Astrocyte (in vitro differentiated cells and primary cell): ENCODE measurements at regions not wholly inside any gene's neighbourhood (a gene's known extent, or its start where the extent isn't known, plus 50 kb on each side); places are given as distances from the start of the nearest gene placed in this dataset.

Experiments
- DNase-seq: peaks from one replicate; pipeline ENCODE4 v3.0.0-alpha.2; 2010; ENCODE audit warnings: low read depth
- FAIRE-seq: peaks from 2 replicates; lab custom pipeline; 2011; peaks lifted over from hg19 to GRCh38; lab: Jason Lieb, UNC
- H2AFZ ChIP-seq: 2 replicates; pipeline ENCODE4 v1.6.0; 2012; ENCODE audit warnings: low read depth, low read length, inconsistent platforms
- H3K27ac ChIP-seq: 2 replicates; pipeline ENCODE4 v1.5.1; 2011; ENCODE audit warnings: low read depth, low read length, inconsistent platforms
- H3K27me3 ChIP-seq: 2 replicates; pipeline ENCODE4 v1.6.0; 2011; ENCODE audit warnings: low read length, inconsistent platforms; ENCODE audit not compliant: insufficient read depth
- H3K36me3 ChIP-seq: 2 replicates; pipeline ENCODE4 v1.5.1; 2011; ENCODE audit warnings: low read length, inconsistent platforms; ENCODE audit not compliant: insufficient read depth
- H3K4me1 ChIP-seq: 2 replicates; pipeline ENCODE4 v1.5.1; 2011; ENCODE audit warnings: low read length, inconsistent platforms; ENCODE audit not compliant: insufficient read depth
- H3K4me2 ChIP-seq: 2 replicates; pipeline ENCODE4 v1.6.0; 2012; ENCODE audit warnings: low read length, inconsistent platforms
- H3K4me3 ChIP-seq: 2 replicates; pipeline ENCODE4 v1.5.1; 2011; ENCODE audit warnings: low read depth, mild to moderate bottlenecking, low read length, inconsistent platforms; ENCODE audit not compliant: insufficient read depth
- H3K79me2 ChIP-seq: 2 replicates; pipeline ENCODE4 v1.6.0; 2012; ENCODE audit warnings: mild to moderate bottlenecking, low read length, inconsistent platforms; ENCODE audit not compliant: insufficient read depth
- H3K9ac ChIP-seq: 2 replicates; pipeline ENCODE4 v1.6.0; 2012; ENCODE audit warnings: mild to moderate bottlenecking, low read length, inconsistent platforms
- H3K9me3 ChIP-seq: 2 replicates; pipeline ENCODE4 v1.5.1; 2012; ENCODE audit warnings: low read depth, mild to moderate bottlenecking, low read length, inconsistent platforms; ENCODE audit not compliant: insufficient read depth
- H4K20me1 ChIP-seq: 2 replicates; pipeline ENCODE4 v1.6.0; 2012; ENCODE audit warnings: low read length, inconsistent platforms; ENCODE audit not compliant: insufficient read depth
- H3K27ac Mint-ChIP-seq: one replicate; pipeline ENCODE4 v1.8.0; 2021; ENCODE audit warnings: mild to moderate bottlenecking, mixed read lengths; ENCODE audit not compliant: unreplicated experiment
- H3K27me3 Mint-ChIP-seq: one replicate; pipeline ENCODE4 v1.8.0; 2021; ENCODE audit warnings: low read depth, mixed read lengths; ENCODE audit not compliant: unreplicated experiment
- H3K36me3 Mint-ChIP-seq: one replicate; pipeline ENCODE4 v1.8.0; 2021; ENCODE audit warnings: low read depth, mixed read lengths; ENCODE audit not compliant: unreplicated experiment
- H3K4me1 Mint-ChIP-seq: one replicate; pipeline ENCODE4 v1.8.0; 2021; ENCODE audit warnings: low read depth, mixed read lengths; ENCODE audit not compliant: unreplicated experiment
- H3K4me3 Mint-ChIP-seq: one replicate; pipeline ENCODE4 v1.8.0; 2021; ENCODE audit warnings: mild to moderate bottlenecking, moderate library complexity, mixed read lengths; ENCODE audit not compliant: unreplicated experiment
- H3K9me3 Mint-ChIP-seq: one replicate; pipeline ENCODE4 v1.8.0; 2021; ENCODE audit warnings: mild to moderate bottlenecking, mixed read lengths; ENCODE audit not compliant: unreplicated experiment
- EZH2 ChIP-seq: IDR thresholded peaks from 2 replicates; pipeline ENCODE4 v1.6.1; 2012; ENCODE audit warnings: mild to moderate bottlenecking, low read length, inconsistent platforms; ENCODE audit not compliant: insufficient read depth
- TF ChIP-seq, protein P1 (sequence below): IDR thresholded peaks from 2 replicates; pipeline ENCODE4 v1.5.1; 2011; ENCODE audit warnings: low read depth, mild to moderate bottlenecking, inconsistent platforms, low read length, moderate library complexity; ENCODE audit not compliant: insufficient read depth

DNA sequence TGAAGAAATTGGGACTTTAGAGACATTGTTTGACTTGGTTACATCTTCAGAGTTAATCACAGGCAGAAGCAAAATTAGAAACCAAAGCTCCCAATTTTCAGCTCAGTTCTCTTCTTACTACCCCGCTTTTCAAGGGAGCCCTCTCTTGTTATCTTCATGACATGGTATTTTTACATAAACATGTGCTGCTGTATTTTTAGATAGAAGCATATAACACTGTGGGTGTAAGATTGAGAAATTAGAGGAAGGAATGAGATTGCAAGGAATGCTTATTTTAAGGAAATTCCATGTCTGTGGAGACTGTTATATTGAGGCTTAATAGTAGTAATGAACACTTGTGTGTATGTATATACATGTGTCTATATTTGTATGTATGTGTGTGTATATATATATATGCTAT is 401.6 kb downstream of the TMEM232 start:
- TF ChIP-seq EZH2, result no peak
- TF ChIP-seq, protein P1, sequence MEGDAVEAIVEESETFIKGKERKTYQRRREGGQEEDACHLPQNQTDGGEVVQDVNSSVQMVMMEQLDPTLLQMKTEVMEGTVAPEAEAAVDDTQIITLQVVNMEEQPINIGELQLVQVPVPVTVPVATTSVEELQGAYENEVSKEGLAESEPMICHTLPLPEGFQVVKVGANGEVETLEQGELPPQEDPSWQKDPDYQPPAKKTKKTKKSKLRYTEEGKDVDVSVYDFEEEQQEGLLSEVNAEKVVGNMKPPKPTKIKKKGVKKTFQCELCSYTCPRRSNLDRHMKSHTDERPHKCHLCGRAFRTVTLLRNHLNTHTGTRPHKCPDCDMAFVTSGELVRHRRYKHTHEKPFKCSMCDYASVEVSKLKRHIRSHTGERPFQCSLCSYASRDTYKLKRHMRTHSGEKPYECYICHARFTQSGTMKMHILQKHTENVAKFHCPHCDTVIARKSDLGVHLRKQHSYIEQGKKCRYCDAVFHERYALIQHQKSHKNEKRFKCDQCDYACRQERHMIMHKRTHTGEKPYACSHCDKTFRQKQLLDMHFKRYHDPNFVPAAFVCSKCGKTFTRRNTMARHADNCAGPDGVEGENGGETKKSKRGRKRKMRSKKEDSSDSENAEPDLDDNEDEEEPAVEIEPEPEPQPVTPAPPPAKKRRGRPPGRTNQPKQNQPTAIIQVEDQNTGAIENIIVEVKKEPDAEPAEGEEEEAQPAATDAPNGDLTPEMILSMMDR, result no peak
- no peaks in the 10 kb centered on the region for H3K79me2 ChIP-seq
- H3K9me3 Mint-ChIP-seq, result no peaks in the 10 kb centered on the region
- H2AFZ ChIP-seq, result no peak overlapping the region
- no peak overlapping the region for H3K27ac ChIP-seq
- no peaks in the 10 kb centered on the region for H3K36me3 Mint-ChIP-seq
- no peaks in the 10 kb centered on the region for H3K27me3 ChIP-seq
- H3K27ac Mint-ChIP-seq, result no peak overlapping the region
- H3K4me1 ChIP-seq, result peaks cover 3% of the 10 kb centered on the region
- H3K36me3 ChIP-seq, result no peaks in the 10 kb centered on the region
- H3K27me3 Mint-ChIP-seq, result no peaks in the 10 kb centered on the region
- DNase-seq (no peak), FAIRE-seq (no peak)
- no peak overlapping the region for H3K4me3 ChIP-seq
- no peak overlapping the region for H3K9ac ChIP-seq
- H3K4me2 ChIP-seq, result no peak overlapping the region
- H3K4me1 Mint-ChIP-seq, result peaks cover 6% of the 10 kb centered on the region
- H4K20me1 ChIP-seq, result no peaks in the 10 kb centered on the region
- no peaks in the 10 kb centered on the region for H3K9me3 ChIP-seq
- no peak overlapping the region for H3K4me3 Mint-ChIP-seq

DNA sequence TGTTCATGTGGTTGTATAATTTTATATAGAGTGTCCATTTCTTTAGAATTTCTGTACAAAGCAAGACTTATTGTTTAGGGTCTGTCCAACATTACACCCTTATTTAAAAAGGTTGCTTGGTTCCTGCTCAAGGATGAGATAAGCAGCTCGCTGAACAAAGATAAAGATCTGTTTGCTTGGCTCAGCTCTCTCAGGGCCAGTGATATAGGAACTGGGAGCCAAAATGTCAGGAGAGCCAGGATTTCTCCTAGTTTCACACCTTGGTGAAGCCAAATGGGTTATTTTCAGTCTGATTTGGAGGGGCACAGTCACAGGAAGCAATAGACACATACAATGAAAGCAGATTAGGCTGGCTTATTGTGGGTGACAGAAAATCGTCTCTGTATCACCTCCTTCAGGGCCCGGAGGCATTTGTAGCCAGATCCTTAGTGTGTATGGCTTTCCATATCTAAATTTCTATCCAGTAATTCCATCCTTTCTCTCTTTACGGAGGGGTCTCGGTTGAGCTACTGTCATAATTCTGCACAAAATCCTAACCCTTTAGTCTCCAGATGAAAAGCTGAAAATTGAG is 396.4 kb downstream of the TMEM232 start:
- no peak overlapping the region for H3K4me3 Mint-ChIP-seq
- Histone ChIP-seq H3K9ac (no peak overlapping the region), H2AFZ (no peak overlapping the region), H3K9me3 (no peaks in the 10 kb centered on the region), H3K27ac (no peak overlapping the region), H3K4me2 (no peak overlapping the region), H3K36me3 (no peaks in the 10 kb centered on the region), H4K20me1 (no peaks in the 10 kb centered on the region), H3K4me1 (no peaks in the 10 kb centered on the region), H3K27me3 (no peaks in the 10 kb centered on the region), H3K79me2 (no peaks in the 10 kb centered on the region), H3K4me3 (no peak overlapping the region)
- H3K9me3 Mint-ChIP-seq, result no peaks in the 10 kb centered on the region
- DNase-seq (no peak), FAIRE-seq (no peak)
- H3K4me1 Mint-ChIP-seq, result no peaks in the 10 kb centered on the region
- TF ChIP-seq EZH2, result no peak
- TF ChIP-seq, protein P1, result no peak
- no peak overlapping the region for H3K27ac Mint-ChIP-seq
- no peaks in the 10 kb centered on the region for H3K36me3 Mint-ChIP-seq
- peaks cover 4% of the 10 kb centered on the region for H3K27me3 Mint-ChIP-seq

DNA sequence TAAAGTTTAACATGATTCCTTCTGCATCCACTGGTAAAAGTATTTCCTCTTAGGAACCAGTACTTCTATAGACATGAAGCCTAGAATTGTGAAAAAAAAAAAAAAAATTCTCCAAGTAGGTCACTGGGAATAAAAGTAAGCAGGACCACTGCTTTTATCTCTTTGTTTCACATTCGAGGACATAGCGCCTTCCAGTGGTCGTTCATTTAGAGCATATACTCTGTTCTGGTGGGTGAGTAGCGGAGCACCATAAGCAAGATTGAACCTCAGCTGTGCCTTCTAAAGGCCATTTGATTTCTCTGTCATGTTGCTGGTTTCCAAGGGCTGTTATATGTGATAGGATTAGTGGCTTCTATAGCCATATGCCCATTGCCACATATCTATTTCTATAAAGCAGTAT is 393.1 kb downstream of the TMEM232 start:
- H3K4me3 Mint-ChIP-seq, result no peak overlapping the region
- no peaks in the 10 kb centered on the region for H3K9me3 Mint-ChIP-seq
- H3K27ac Mint-ChIP-seq, result no peak overlapping the region
- H3K4me3 ChIP-seq, result no peak overlapping the region
- no peaks in the 10 kb centered on the region for H4K20me1 ChIP-seq
- H3K36me3 Mint-ChIP-seq, result no peaks in the 10 kb centered on the region
- no peak for TF ChIP-seq EZH2
- TF ChIP-seq, protein P1, result peak; percentile 7
- H3K27me3 ChIP-seq, result no peaks in the 10 kb centered on the region
- H3K27me3 Mint-ChIP-seq, result peaks cover 4% of the 10 kb centered on the region
- H3K27ac ChIP-seq, result no peak overlapping the region
- no peaks in the 10 kb centered on the region for H3K79me2 ChIP-seq
- no peak for DNase-seq
- H3K9me3 ChIP-seq, result no peaks in the 10 kb centered on the region
- peaks cover 7% of the 10 kb centered on the region for H3K4me1 ChIP-seq
- FAIRE-seq, result no peak
- no peak overlapping the region for H2AFZ ChIP-seq
- H3K4me1 Mint-ChIP-seq, result peaks cover 5% of the 10 kb centered on the region
- no peak overlapping the region for H3K9ac ChIP-seq
- H3K36me3 ChIP-seq, result no peaks in the 10 kb centered on the region
- H3K4me2 ChIP-seq, result no peak overlapping the region
